Tibial nerve (tissue), 4 donors: ENCODE measurements at regions not wholly inside any gene's neighbourhood (a gene's known extent, or its start where the extent isn't known, plus 50 kb on each side); places are given as distances from the start of the nearest gene placed in this dataset.

Experiments
- DNase-seq, 2 donors: peaks; one replicate each; pipeline ENCODE4 v3.0.0-alpha.2; 2019; ENCODE audit warnings: low spot score in 2 of 2
- H3K27ac ChIP-seq, 4 donors: fragments of 200-600 bp; sonication (generic) in 3 of 4; one replicate each; pipeline ENCODE4 v1.5.1; 2017 to 2019; ENCODE audit warnings: mild to moderate bottlenecking in 1 of 4
- H3K27me3 ChIP-seq, 2 donors: fragments of 200-600 bp; sonication (generic) in 1 of 2; one replicate each; pipeline versions ENCODE4 v1.5.1 to v1.6.0; 2017 to 2019
- H3K36me3 ChIP-seq, 3 donors: fragments of 200-600 bp; sonication (generic); one replicate each; pipeline ENCODE4 v1.5.1; 2018 to 2019
- H3K4me1 ChIP-seq, 4 donors: fragments of 200-600 bp; sonication (generic) in 3 of 4; one replicate each; pipeline ENCODE4 v1.5.1; 2017 to 2019
- H3K4me3 ChIP-seq, 4 donors: fragments of 200-600 bp; sonication (generic) in 3 of 4; one replicate each; pipeline ENCODE4 v1.5.1; 2017 to 2019; ENCODE audit warnings: mild to moderate bottlenecking in 1 of 4, moderate library complexity in 1 of 4
- H3K9me3 ChIP-seq, 4 donors: fragments of 200-600 bp; sonication (generic) in 3 of 4; one replicate each; pipeline ENCODE4 v1.5.1; 2017 to 2019
- CTCF ChIP-seq, 5 experiments: fragments of 200-600 bp in 3 of 5; fragments of 450-650 bp in 2 of 5; sonication (generic) in 3 of 5; IDR thresholded peaks; one replicate each; pipeline ENCODE4 v1.5.1; 2016 to 2019; ENCODE audit warnings: antibody characterized with exemption in 5 of 5, mild to moderate bottlenecking in 3 of 5, moderate library complexity in 2 of 5
- EP300 ChIP-seq, 2 donors: sonication (generic); formaldehyde crosslinking; IDR thresholded peaks; one replicate each; pipeline ENCODE4 v1.6.1; 2017; ENCODE audit warnings: antibody characterized with exemption in 2 of 2, mild to moderate bottlenecking in 1 of 2
- POLR2A ChIP-seq, 2 donors: fragments of 450-650 bp; IDR thresholded peaks; one replicate each; pipeline ENCODE4 v1.6.1; 2017; ENCODE audit warnings: antibody characterized with exemption in 2 of 2, mild to moderate bottlenecking in 2 of 2, moderate library complexity in 2 of 2
- WGBS, 2 donors: methylation state at CpG; one replicate each; pipeline ENCODE4 v1.1.5; 2018; 5-methylcytosine and 5-hydroxymethylcytosine counted together

GRCh38 chr4:182143086-182143821 is 99.9 kb upstream of the TENM3 start:
- 1% methylated on average over 35 to 36 of the region's 36 CpGs for WGBS, 2 donors
- Histone ChIP-seq H3K27me3 (peaks cover 0 to 44% of the 10 kb centered on the region in 2 donors), H3K9me3 (no peaks in the 10 kb centered on the region), H3K36me3 (no peaks in the 10 kb centered on the region), H3K27ac (peak overlapping the region; percentile 54 to 89 (median 80)), H3K4me1 (peaks cover 0 to 32% (median 1%) of the 10 kb centered on the region in 4 donors), H3K4me3 (peak overlapping the region; percentile 62 to 77 (median 71))
- TF ChIP-seq EP300 (IDR thresholded peaks at IDR 0.05) (no peak), CTCF (IDR thresholded peaks at IDR 0.05) (no peak), POLR2A (IDR thresholded peaks at IDR 0.05) (no peak)
- no peak for DNase-seq

DNA sequence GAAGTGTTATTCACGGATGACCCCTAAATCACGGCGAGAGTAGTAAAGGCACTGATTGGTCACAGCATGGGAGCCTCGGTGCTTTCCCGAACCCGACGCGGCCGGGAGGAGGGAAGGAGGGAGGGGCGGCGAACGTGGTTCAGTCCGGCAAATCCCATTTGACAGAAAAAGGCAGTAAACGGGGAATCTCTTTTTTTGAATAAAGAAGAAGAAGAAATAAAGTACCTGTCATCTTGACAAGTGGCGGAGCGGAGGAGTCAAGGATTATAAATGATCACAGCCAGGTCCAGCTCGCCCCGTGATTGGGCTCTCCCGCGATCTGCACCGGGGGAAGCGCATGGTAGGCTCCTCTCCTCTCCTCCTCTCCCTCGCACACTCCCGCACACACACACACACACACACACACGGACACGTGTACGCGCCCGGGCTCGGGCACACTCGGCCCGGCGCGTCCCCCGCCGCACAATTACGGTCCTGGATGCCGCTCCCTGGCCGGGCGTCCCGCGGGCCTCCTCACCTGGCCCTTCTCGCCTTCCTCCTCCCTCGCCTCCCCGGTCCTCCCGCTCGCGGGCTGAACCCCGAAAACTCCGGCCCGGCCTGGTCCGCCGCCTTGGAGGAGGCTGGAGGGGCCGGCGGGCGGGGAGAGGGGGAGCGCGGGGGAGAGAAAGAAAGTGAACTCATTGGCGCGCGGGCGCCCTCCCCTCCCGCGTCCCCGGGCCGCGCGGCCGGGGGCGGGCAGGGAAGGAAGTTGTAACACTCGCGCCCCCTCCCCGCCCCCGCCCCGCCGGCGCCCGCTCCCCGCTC is 99.2 kb upstream of the TENM3 start:
- H3K36me3 ChIP-seq = no peaks in the 10 kb centered on the region
- peak overlapping the region; percentile 62 to 77 (median 71) for H3K4me3 ChIP-seq
- DNase-seq = no peak
- peaks cover 0 to 32% (median 1%) of the 10 kb centered on the region in 4 donors for H3K4me1 ChIP-seq
- H3K27me3 ChIP-seq = peaks cover 0 to 44% of the 10 kb centered on the region in 2 donors
- TF ChIP-seq CTCF (IDR thresholded peaks at IDR 0.05) (no peak), EP300 (IDR thresholded peaks at IDR 0.05) (peak in 1 of 2 donors; percentile 65), POLR2A (IDR thresholded peaks at IDR 0.05) (peak in 1 of 2 donors; percentile 26)
- no peaks in the 10 kb centered on the region for H3K9me3 ChIP-seq
- H3K27ac ChIP-seq = peak overlapping the region; percentile 54 to 89 (median 80)
- WGBS, 2 donors = 0 to 1% methylated on average over 42 to 68 of the region's 79 CpGs

GRCh38 chr4:182144626-182145333 is 98.4 kb upstream of the TENM3 start:
- Histone ChIP-seq H3K27me3 (peaks cover 0 to 44% of the 10 kb centered on the region in 2 donors), H3K27ac (peak overlapping the region; percentile 54 to 89 (median 82)), H3K36me3 (no peaks in the 10 kb centered on the region), H3K4me3 (peak overlapping the region; percentile 54 to 76 (median 70)), H3K4me1 (peaks cover 0 to 32% (median 1%) of the 10 kb centered on the region in 4 donors), H3K9me3 (no peaks in the 10 kb centered on the region)
- no peak for TF ChIP-seq POLR2A (IDR thresholded peaks at IDR 0.05)
- no peak for TF ChIP-seq EP300 (IDR thresholded peaks at IDR 0.05)
- no peak for TF ChIP-seq CTCF (IDR thresholded peaks at IDR 0.05)
- no peak for DNase-seq
- 0 to 2% methylated on average over 29 to 37 of the region's 93 CpGs for WGBS, 2 donors

DNA sequence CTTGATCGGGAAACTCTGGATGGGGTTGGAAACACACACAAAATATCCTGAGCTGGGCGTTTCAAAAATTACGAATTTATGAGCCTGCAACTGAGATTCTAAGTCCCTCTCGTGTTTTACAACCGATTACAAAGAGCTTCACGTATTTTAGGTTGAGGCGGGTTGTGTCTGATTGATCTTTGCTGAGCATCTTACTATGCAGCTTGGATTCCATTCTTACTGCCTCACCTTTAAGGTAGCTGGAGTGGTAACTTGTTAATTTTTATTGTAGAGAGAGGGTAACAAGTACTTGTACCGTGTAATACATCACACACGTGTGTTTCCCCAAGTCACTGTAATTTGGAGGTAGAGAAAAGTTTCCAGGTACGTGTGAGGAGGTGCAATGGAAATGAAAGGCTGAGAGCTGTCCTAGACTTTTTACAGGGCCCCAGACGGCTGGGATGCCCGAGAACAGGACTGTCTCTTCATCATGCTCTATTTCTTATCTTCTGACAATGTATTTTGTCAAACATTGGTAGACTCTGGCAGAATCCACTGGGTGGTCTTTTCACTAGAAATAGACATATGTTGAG is 97.8 kb upstream of the TENM3 start:
- Histone ChIP-seq H3K27me3 (peaks cover 0 to 39% of the 10 kb centered on the region in 2 donors), H3K4me1 (peaks cover 0 to 29% (median 1%) of the 10 kb centered on the region in 4 donors), H3K27ac (peak overlapping the region in 3 of 4 donors; percentile 54 to 89 (median 74)), H3K36me3 (no peaks in the 10 kb centered on the region), H3K9me3 (no peaks in the 10 kb centered on the region), H3K4me3 (peak overlapping the region; percentile 54 to 76 (median 70))
- 17% methylated on average over 12 of the region's 12 CpGs for WGBS, 2 donors
- DNase-seq = no peak
- TF ChIP-seq POLR2A (IDR thresholded peaks at IDR 0.05) = no peak
- TF ChIP-seq CTCF (IDR thresholded peaks at IDR 0.05) = no peak
- TF ChIP-seq EP300 (IDR thresholded peaks at IDR 0.05) = no peak
